T-helper 17 cell (primary cell): ENCODE measurements at regions not wholly inside any gene's neighbourhood (a gene's known extent, or its start where the extent isn't known, plus 50 kb on each side); places are given as distances from the start of the nearest gene placed in this dataset.

Source experiments
- ATAC-seq: fragments of 150-1000 bp; cut with Tn5 transposase; 2 replicates; pipeline ENCODE4 v1.10.0; 2021; ENCODE audit warnings: mild to moderate bottlenecking, moderate library complexity
- DNase-seq, 3 donors: peaks; one replicate each; pipeline versions ENCODE4 v3.0.0 to v3.0.0-alpha.2; 2020 to 2021
- H3K9me3 ChIP-seq: one replicate; pipeline ENCODE4 v1.7.0; 2013; ENCODE audit warnings: low read length, mild to moderate bottlenecking; ENCODE audit not compliant: control insufficient read depth, poor library complexity, severe bottlenecking
- H3K27ac Mint-ChIP-seq: one replicate; pipeline ENCODE4 v1.8.0; 2022; ENCODE audit warnings: mild to moderate bottlenecking, moderate library complexity, mixed read lengths
- H3K27me3 Mint-ChIP-seq: one replicate; pipeline ENCODE4 v1.8.0; 2022; ENCODE audit warnings: mixed read lengths
- H3K36me3 Mint-ChIP-seq: one replicate; pipeline ENCODE4 v1.8.0; 2022; ENCODE audit warnings: low read depth, mixed read lengths
- H3K4me1 Mint-ChIP-seq: one replicate; pipeline ENCODE4 v1.8.0; 2022; ENCODE audit warnings: mild to moderate bottlenecking, mixed read lengths
- H3K4me3 Mint-ChIP-seq: one replicate; pipeline ENCODE4 v1.8.0; 2022; ENCODE audit warnings: mild to moderate bottlenecking, moderate library complexity, mixed read lengths

DNA sequence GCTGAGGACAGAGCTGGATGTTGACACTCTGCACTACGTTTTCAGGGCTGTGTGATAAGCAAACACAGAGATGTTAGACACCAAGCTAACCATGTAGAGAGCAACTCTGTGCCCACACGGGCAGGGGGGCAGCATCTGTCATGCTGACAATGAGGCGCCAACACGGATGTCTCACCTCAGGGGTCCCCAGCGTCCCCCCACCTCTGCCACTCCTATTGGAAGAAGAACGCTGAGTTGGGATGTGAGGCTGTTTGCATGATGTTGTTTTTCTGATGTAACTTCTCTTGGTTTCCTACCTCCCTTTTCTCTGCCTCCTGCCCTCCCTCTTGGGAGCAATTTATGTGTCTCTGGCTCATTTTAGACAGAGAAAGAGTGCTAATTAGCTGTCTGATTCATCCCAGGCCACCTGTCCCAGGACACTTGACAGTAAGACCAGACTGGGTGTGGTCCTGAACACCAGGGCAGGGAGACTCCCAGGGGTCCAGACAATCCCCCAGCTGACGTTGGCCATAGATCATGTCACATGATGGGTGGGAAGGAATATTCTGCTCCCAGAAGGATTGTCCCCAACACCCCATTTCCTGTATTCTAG, 89.2 kb upstream of the NCAM1 start:
- Mint-ChIP-seq H3K27ac (no peak overlapping the region), H3K36me3 (no peaks in the 10 kb centered on the region), H3K4me1 (no peaks in the 10 kb centered on the region), H3K27me3 (peaks cover 23% of the 10 kb centered on the region), H3K4me3 (no peak overlapping the region)
- no peak for ATAC-seq
- DNase-seq: no peak
- no peaks in the 10 kb centered on the region for H3K9me3 ChIP-seq

DNA sequence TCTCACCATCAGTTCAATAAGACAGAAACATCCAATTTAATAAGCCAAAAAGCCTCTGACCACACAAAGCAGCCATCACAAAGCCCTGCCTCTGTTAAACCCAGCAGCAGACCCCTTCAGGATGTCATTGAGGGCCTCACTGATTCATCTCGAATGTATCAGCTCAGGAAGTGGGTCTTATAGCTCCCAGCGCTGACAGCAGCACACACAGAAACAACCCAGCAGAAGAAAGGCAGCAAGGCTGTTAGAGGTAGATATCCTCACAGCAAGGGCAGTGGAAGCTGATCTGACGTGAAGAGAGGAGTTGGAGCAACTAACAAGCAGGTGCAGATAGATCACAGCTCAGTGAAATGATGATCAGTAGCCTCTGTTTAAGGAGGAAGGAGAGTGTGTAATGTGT, 86.2 kb upstream of the NCAM1 start:
- no peaks in the 10 kb centered on the region for H3K9me3 ChIP-seq
- no peak overlapping the region for H3K27ac Mint-ChIP-seq
- H3K36me3 Mint-ChIP-seq: no peaks in the 10 kb centered on the region
- H3K27me3 Mint-ChIP-seq: peaks cover 19% of the 10 kb centered on the region
- no peak for ATAC-seq
- H3K4me3 Mint-ChIP-seq: no peak overlapping the region
- DNase-seq: no peak
- no peaks in the 10 kb centered on the region for H3K4me1 Mint-ChIP-seq

DNA sequence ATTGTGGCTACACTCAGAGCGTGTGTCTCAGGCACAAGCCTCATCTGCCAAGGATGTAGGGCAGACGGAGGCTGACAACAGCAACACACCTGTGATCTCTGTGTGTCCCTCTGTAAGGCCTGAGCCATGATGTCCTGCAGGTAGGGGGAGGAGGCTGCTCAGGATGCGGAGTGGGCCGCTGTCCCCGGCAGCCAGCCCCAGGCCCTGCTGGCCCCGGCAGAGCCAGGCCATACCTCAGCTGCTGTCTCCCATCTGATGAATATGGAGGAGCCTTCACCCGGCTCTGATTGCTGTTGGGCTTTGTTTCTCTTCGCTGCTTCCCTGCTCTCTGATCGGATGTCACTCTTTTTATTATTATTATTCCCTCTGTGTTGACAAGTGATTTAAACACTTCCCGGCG, 83.6 kb upstream of the NCAM1 start:
- no peaks in the 10 kb centered on the region for H3K9me3 ChIP-seq
- DNase-seq: no peak
- no peak overlapping the region for H3K4me3 Mint-ChIP-seq
- ATAC-seq: no peak
- peaks cover 3% of the 10 kb centered on the region for H3K4me1 Mint-ChIP-seq
- no peaks in the 10 kb centered on the region for H3K36me3 Mint-ChIP-seq
- H3K27ac Mint-ChIP-seq: no peak overlapping the region
- peaks cover 19% of the 10 kb centered on the region for H3K27me3 Mint-ChIP-seq

DNA sequence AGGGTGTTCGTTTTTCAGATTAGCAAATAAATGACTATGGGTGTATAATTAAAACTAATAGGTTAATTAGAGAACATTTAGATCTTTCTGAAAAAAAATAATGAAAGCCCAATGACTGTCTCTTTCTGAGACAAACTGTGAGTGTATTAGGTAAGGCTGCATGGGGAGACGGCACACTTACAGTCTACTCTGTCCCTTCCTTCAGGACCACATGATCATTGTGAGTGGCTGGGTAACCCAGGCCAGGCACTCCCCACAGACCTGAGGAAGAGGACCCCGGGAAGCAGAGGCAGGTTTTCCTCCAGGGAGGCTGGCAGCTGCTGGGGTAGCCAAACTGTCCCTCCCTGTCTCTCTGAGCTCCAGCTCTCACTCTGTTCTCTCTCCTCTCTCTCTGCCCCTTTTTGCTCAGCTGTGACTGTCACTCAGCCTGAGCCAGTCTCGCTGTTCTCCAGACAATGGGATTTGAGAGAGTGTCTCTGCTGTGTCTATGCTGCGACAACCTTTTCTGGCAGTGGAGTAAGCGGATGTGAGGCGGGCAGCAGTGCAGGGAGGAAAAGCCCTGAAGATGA, 83.1 kb upstream of the NCAM1 start:
- no peak for ATAC-seq
- Mint-ChIP-seq H3K27ac (no peak overlapping the region), H3K4me3 (no peak overlapping the region)

DNA sequence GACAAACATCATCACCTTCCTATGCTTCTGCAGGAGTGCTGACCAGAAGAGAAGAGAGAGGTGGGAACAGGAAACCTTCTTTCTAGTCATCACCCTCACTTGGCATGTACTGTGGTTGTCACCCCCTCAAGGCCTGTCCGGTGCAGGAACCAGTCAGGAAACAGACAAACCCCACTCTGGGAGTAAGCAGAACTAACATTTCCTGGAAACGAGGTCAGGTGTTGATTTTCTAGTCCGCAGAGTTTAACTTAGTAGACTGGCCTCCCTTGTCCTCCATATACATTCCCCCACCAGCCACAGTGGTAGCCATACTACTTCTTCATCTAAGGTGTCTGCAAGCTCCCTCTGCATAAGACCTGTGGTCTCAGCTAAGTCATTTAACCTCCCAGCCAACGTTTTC, 80.7 kb upstream of the NCAM1 start:
- no peaks in the 10 kb centered on the region for H3K9me3 ChIP-seq
- ATAC-seq (no peak), DNase-seq (no peak)
- no peak overlapping the region for H3K27ac Mint-ChIP-seq
- H3K4me3 Mint-ChIP-seq: no peak overlapping the region
- no peaks in the 10 kb centered on the region for H3K36me3 Mint-ChIP-seq
- peaks cover 3% of the 10 kb centered on the region for H3K4me1 Mint-ChIP-seq
- peaks cover 11% of the 10 kb centered on the region for H3K27me3 Mint-ChIP-seq

More for the DNA sequence above, 83.1 kb upstream of the NCAM1 start:
- peaks cover 3% of the 10 kb centered on the region for H3K4me1 Mint-ChIP-seq
- H3K9me3 ChIP-seq: no peaks in the 10 kb centered on the region
- peaks cover 19% of the 10 kb centered on the region for H3K27me3 Mint-ChIP-seq
- no peaks in the 10 kb centered on the region for H3K36me3 Mint-ChIP-seq
- DNase-seq: no peak

DNA sequence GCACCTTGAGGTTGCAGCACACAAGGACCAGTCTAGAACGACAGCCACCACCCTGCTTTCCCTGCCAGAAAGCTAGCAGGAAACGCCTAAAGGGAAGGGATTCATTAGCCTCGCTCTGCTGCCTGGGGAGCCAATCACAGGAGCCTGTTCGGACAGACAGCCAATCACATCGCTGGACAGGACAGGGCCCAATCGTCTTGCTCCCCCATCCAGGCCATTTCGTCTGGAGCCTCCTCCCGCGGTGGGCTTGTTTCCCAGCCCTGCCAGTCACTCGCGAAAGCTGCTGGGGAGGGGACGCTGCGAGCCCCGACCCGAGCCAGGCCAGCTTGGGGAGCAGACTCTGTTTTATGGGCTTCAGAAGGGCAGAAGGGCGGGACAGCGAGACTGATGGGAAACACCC, 79.8 kb upstream of the NCAM1 start:
- Mint-ChIP-seq H3K36me3 (no peaks in the 10 kb centered on the region), H3K4me1 (peaks cover 3% of the 10 kb centered on the region), H3K27me3 (peaks cover 8% of the 10 kb centered on the region), H3K27ac (no peak overlapping the region), H3K4me3 (no peak overlapping the region)
- DNase-seq: no peak
- H3K9me3 ChIP-seq: no peaks in the 10 kb centered on the region
- ATAC-seq: no peak

DNA sequence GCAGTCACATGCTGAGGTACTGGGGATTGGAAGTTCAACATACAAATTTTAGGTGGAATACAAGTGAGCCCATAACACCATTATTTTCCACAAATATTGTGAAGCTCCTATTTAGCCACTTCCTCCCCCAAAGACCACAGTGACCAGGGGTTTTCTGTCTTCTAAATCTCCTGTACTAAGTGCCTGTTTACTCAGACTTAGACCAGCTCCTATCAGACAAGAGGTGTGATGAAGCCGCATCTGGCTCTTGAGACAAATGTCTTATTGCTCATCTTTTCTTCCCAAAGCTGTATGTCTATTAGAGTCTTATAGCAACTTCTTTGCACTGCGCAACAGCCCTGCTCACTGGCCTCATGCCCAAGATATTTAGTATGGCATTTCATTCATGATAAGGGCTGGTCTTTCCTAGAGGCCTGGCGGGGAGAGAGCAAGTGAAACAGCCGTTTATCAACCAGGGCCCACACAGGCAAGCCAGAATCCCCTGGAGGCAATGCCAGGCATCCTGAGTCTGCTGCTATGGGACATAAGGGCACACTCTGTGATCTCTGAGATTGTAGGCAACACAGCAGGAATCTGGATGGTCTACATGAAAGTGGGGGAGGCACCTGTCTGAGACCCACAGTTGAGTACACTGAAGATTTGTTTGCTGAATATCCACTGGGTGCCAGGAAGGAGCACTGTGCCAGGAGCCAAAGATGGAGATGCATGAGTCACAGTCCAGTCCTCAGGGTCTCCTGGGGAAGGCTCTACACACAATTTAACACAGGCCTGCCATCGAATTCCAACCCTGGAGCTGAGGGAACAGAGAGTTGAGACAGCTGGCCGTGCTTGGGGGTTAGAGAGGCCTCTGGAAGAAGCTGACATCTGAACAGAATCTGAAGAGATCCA, 78.5 kb upstream of the NCAM1 start:
- Mint-ChIP-seq H3K27ac (no peak overlapping the region), H3K27me3 (no peaks in the 10 kb centered on the region), H3K4me1 (peaks cover 3% of the 10 kb centered on the region), H3K4me3 (no peak overlapping the region), H3K36me3 (no peaks in the 10 kb centered on the region)
- DNase-seq (no peak), ATAC-seq (no peak)
- no peaks in the 10 kb centered on the region for H3K9me3 ChIP-seq

DNA sequence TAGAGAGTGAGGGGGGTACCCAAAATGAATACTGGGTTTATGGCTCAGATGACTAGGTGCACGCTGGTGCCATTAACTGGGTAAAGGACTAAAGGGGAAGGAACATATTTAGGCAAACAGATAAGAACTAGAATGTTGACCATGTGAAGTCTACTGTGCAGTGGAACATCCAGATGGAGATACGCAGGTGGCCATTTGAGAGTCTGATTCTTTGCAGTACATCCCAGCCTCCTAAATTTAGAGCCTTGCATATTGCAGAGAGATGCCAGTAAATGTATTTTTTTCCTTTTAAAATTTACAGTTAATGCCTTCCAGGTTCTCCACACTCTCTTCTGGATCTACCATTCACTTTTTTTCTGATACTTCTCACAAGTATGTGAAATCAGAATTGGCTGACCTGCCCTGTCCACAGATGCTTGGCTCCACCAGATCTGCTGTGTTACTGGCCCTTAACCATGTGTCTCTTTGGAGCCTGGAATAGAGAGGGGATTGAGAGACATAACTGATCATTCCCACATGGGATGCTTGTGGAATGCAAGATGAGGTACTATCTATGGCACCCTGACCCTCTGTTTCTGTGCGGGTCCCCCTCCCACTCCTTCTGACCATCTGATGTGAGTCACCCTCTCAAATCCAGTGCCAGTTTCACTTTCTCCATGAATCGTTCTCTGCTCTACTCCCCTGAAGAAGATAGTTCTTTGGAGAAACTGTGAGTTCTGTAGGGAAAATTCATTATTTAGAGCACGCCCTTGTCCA, 77.0 kb upstream of the NCAM1 start:
- Mint-ChIP-seq H3K27ac (no peak overlapping the region), H3K4me1 (peaks cover 3% of the 10 kb centered on the region), H3K4me3 (no peak overlapping the region), H3K36me3 (no peaks in the 10 kb centered on the region), H3K27me3 (no peaks in the 10 kb centered on the region)
- H3K9me3 ChIP-seq: no peaks in the 10 kb centered on the region
- no peak for ATAC-seq
- DNase-seq: no peak

DNA sequence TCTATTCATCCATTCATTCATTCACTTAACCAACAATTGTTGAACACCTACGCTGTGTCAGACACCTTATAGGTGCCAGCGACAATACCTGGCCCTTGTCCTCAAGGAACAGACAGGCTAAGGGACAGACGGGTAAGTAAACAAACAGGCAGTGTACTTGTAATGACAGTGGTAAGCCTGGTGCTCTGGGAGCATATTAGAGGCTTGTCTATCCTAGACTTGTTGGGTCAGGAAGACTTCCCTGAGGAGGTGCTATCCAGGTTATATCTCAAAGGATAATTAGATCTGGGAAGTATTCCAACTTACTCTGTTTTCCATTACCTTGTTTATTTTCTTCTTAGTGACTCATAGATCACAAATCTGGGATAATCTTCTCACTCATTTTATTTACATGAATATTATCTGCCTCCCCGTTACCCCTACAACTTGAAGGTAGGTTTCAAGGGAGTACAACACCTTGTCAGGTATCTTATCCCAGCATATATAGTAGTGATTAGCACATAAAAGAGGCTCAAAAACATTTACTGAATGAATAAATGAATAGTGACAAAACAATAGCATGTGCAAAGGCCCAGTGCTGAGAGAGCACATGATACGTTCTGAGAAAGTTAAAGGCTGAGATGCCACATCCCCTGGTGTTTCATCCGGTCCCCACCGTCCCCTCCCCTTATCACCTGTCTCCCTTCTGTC, 75.3 kb upstream of the NCAM1 start:
- no peak overlapping the region for H3K4me3 Mint-ChIP-seq
- no peak overlapping the region for H3K27ac Mint-ChIP-seq
- ATAC-seq (no peak), DNase-seq (no peak)
- no peaks in the 10 kb centered on the region for H3K36me3 Mint-ChIP-seq
- H3K4me1 Mint-ChIP-seq: no peaks in the 10 kb centered on the region
- H3K27me3 Mint-ChIP-seq: no peaks in the 10 kb centered on the region
- H3K9me3 ChIP-seq: no peaks in the 10 kb centered on the region

DNA sequence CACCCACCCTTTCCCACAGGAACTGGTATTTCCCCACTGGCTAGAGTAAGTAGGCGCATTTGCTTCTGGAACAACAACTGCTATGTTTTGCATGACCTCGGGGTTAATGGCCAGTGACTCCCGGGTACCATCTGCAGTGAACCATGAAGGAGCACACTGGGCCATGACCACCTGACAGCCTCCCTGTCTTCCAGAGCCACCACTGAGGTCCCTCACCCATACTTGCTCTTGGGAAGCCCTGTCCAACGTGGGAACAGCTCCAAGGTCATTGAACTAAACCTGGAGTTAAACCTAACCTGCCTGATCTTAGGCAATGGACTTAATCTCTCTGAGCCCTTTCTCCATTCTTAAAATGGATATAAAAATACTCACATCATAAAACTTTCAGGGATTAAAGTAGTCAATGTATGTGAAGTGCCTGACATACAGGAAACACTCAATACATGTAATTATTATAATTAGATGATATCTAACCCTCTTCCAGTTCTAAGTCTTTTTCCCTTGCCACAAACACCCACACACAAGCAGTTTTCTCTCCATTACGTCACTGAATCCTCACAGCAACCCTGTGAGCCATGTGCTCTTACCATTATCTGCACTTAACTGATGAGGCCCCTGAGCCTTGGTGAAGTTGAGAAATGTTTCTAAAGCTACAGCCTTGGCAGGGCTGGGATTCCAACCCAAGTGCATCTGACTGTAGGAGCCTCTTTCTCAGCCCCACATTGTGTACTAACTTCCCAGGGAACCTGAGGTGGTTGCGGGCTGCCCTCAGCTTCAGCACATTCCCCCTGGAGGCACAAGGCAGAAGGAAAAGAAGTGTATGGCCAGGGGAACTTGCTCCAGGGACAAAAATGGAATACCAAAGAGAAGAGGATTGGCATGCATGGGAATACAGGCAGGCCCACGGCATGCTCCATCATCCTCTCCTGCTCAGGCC, 74.5 kb upstream of the NCAM1 start:
- Mint-ChIP-seq H3K27me3 (no peaks in the 10 kb centered on the region), H3K36me3 (no peaks in the 10 kb centered on the region), H3K4me3 (no peak overlapping the region), H3K27ac (no peak overlapping the region), H3K4me1 (no peaks in the 10 kb centered on the region)
- DNase-seq (no peak), ATAC-seq (no peak)
- no peaks in the 10 kb centered on the region for H3K9me3 ChIP-seq

DNA sequence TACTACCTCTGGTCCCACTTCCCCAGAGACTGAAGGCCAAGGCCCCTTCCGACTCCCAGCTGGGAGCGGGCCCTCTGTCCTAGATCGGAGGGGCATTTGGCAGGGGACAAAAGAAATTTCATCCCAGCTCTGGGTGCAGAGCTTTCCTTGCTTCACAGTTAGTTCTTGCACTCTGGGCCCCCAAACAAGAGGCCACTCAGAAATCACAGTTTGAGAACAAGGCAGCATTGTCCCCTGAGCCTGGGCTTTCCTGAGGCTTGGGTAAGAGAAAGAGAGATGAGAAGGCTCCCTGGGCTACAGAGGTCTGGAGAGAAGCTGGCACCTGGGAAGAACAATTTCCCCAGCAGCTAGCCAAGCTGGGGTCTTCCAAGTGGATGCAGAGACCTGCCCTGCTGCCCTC, 71.8 kb upstream of the NCAM1 start:
- H3K9me3 ChIP-seq: no peaks in the 10 kb centered on the region
- no peaks in the 10 kb centered on the region for H3K4me1 Mint-ChIP-seq
- no peak overlapping the region for H3K4me3 Mint-ChIP-seq
- H3K27ac Mint-ChIP-seq: no peak overlapping the region
- H3K27me3 Mint-ChIP-seq: peaks cover 10% of the 10 kb centered on the region
- no peaks in the 10 kb centered on the region for H3K36me3 Mint-ChIP-seq
- ATAC-seq (no peak), DNase-seq (no peak)
